Forelimb muscle (tissue), 1 donor: ENCODE measurements at regions not wholly inside any gene's neighbourhood (a gene's known extent, or its start where the extent isn't known, plus 50 kb on each side); places are given as distances from the start of the nearest gene placed in this dataset.
"Not testable (repeated sequence)": the region's sequence is repeated elsewhere in the genome, so short reads cannot be mapped to it uniquely, and the experiment has no call there.

ENCODE experiments used
- DNase-seq: peaks from one replicate; pipeline ENCODE4 v3.0.0-alpha.2; 2013; ENCODE audit warnings: low read depth

DNA sequence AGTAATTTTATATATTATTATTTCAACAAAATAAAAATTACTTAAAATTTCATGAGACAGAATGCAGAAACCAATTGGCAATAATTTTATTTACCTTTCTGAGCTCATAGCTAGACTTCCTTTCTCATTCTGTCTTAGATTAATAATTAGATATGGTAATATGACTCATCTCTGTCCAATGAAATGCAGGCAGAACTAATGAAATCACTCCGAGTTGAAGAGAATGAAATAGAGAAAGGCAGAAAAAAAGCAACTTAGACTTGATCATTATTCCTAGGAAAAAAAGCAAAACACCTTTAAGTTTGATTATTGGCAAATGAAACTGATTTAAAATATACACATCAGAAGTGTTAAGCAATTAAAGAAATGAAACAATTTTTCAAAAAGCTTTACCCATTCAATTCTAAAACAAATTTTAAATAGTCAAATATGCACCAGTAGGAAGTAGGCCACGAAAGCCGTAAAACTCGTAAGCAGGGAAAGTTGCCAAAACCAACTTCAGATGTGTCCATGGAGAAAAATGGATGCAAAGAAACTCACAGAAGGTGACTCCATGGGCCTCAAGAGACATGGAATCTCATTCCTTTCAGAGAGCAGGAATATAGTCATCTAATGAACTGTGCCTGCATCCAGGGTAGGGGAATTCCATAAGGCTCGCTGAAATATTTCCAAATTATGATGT is 293.8 kb upstream of the RGS17 start:
- DNase-seq, result no peak

DNA sequence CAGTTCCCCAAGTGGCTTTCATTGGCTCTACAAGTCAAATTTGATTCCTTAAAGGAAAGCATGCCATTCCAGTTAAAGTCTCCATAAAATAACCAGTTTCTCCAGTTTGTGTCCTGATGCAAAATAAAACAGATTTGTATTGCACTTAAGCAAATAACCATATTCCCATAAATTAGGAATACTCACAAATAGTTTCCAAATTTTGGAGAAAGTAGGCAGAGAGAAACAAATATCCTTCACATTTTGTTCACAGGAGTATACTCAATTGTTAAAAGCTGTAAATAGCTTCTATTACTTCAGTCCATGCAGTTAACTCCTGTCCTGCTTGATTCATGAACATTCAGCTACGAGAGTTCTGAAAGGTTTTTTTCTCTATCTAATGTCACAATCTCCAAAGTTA is 281.4 kb upstream of the RGS17 start:
- DNase-seq, result no peak

DNA sequence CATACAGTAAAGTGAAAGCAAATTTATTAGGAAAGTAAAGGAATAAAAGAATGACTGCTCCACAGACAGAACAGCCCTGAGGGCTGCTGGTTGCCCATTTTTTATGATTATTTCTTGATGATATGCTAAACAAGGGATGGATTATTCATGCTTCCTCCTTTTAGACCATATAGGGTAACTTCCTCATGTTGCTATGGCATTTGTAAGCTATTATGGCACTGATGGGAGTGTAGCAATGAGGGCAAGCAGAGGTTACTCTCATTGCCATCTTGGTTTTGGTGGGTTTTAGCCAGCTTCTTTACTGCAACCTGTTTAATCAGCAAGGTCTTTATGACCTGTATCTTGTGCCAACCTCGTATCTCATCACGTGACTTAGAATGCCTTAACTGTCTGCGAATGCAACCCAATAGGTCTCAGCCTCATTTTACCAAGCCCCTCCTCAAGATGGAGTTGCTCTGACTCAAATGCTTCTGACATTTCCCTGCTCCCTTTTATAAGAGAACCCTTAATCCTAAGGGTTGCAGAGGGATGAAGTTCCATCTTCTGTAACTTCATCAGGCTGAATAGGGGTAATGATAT is 280.1 kb upstream of the RGS17 start:
- DNase-seq, result no peak

DNA sequence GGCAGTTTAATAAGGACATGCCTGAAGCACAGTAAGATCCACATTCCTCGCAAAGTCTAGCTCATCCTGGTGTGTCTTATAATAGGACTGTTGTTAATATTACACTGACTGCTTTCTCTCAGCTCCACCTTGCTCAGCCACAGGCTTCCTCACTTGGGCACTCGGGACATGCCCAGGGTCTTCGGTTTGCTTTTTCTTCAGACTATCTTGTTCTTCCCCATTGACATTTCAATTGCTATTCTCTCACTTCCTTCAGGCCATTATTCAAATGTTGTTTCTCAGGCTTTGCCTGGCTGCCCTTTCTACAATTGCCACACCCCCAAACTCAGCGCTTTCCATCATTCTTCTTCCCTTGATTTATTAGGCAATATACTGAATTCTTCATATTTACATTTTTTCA is 274.8 kb upstream of the RGS17 start:
- no peak for DNase-seq

DNA sequence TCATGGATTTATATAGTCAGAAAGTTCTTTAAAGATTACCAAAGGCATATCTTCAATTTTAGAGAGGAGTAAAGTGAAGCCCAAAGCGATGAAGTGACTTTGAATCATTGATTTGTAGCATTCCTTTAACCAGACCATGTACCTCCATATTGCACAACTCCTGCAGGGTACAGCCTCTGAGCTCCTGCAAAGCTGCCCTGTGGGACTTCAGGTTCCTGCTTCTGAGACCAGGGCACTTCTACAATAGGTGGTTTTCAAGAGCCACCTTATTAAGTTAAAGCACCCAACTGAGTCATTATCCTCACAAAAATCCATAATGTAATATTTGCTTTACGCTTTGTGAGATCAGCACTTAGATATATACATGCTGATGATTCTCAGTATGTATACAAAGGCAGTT is 270.7 kb upstream of the RGS17 start:
- DNase-seq, result no peak

DNA sequence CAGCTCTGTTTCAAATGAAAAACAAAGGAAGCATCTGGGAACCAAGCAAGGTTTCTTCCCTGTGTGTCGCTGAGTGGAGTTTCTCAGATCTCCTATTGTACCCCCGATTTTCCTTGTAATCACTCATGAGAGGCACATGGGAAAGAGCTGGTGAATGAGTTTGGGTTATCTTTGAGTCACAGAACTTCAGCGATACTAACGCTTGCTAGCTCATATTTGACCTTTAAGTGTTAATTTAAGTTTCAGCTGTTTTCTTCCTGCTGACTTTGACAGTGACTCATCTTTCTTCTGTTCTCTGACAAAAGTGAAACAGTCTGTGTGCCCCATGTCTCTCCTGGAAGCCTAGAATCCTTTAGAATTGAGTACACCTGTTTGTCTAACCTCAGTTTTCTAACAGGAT is 261.1 kb upstream of the RGS17 start:
- DNase-seq, result no peak

DNA sequence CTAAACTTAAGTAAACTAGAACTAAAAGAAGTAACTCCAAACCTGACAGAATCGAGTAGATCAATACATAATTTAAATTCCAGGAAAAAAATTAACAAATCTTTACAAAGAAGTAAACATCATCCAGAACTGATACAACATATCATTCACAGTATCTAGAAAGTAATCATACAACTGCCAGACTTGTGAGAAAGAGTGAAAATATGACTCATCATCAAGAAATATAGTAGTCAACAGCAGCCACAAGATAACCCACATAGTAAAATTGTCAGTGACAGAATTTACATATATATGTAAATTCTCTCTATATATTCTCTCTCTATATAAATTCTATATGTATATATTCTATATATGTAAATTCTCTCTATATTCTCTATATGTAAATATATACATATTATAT is 242.8 kb upstream of the RGS17 start:
- DNase-seq, result no peak

DNA sequence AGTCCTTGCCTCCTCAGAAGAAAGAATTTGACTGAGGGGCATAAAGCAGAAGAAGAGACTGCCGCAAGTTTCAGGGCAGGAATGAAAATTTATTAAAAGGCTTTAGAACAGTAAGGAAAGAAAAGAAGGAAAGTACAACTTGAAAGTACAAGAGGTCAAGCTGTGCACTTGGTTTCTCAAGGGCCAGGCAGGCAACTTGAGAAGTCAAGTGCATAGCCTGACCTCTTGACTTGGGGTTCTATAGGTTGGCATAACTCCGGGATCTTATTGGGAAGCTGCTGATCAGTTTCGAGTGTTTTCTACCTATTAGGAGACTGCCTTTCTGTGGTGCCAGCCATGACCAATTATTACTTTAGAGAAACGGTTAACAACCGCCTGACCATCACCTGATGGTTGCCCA is 237.0 kb upstream of the RGS17 start:
- DNase-seq, result no peak

DNA sequence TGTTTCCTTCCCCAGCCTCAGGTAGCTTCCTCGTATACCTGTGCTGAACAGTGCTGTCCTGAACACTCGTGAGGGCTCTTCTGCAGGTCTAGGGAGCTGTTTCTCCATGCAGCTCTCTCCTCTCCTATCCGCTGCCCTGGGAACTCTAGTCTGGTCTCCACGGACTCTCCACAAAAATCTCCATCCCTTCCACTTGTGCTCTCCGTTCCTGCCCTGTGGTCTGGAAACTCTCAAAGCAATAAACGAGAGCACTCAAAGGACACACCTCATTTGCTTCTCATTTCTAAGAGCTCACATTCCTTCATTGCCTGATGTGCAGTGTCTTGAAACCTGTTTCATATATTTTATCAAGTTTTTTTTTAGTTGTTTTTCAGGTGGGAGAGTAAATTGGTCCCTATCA is 235.9 kb upstream of the RGS17 start:
- no peak for DNase-seq

DNA sequence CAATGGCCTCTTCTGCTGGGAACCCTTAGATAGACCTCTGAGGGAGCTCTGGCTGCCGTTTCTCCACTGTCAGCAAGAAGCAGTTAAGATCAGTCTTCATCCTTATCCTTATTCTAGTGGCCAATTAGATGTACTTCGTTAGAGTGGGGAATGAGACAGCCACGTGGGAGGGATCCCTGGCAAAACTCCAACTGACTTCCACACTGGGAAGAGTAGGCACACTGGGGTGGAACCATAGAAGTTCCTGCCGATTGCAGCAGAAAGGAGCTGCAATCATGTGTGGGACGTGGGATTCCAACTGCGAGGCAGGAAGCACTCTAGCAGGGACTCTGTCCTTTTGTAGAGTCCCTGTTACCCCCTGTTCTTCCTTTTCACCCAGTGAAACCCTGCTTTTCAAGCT is 226.3 kb upstream of the RGS17 start:
- DNase-seq, result no peak

DNA sequence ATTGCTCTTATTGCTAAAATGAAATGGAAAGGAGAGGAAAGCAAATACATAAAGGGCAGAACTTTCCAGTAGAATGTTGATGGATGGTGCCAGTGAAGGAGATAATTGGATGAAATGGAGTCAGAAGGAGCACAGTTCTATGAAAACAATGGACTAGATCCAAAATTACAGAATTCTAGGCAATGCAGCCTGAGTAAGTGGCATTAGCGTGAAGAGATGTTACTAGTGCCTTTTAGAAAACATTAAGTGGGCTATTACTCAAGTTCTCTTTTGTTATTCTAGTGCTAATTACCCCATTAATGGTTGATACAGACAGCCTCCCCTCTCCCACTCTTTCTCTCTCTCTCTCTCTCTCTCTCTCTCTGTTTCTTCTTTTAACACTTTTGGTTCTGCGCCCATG is 209.5 kb upstream of the RGS17 start:
- no peak for DNase-seq

DNA sequence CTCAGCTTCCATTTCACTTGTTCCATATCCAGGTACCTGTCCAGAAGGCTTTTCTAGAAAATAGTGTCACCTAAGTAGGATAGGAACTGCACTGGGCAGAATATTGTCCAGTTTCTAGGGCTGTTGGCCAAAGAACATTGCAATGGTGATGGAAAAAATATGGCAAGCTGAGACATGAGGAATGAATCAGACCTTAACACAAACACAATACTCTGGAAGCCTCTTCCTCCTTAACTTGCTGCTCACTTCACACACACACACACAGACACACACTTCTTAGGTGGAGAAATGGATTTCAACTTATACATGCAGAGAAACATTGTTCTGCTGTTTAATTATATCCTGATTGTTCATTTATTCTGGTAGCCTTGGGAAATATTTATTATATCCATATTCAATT is 203.0 kb upstream of the RGS17 start:
- DNase-seq, result no peak

DNA sequence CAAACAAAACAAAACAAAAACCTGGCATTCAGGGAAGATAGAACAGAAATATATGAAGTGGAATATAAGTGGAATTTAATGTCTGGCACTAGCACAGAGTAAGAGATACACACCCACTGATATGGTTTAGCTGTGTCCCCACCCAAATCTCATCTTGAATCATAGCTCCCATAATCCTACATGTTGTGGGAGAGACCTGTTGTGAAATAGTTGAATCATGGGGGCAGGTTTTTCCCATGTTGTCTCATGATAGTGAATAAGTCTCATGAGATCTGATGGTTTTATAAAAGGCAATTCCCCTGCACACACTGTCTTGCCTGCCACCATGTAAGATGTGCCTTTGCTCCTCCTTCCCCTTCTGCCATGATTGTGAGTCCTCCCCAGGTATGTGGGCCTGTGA is 200.1 kb upstream of the RGS17 start:
- DNase-seq, result not testable (repeated sequence)

DNA sequence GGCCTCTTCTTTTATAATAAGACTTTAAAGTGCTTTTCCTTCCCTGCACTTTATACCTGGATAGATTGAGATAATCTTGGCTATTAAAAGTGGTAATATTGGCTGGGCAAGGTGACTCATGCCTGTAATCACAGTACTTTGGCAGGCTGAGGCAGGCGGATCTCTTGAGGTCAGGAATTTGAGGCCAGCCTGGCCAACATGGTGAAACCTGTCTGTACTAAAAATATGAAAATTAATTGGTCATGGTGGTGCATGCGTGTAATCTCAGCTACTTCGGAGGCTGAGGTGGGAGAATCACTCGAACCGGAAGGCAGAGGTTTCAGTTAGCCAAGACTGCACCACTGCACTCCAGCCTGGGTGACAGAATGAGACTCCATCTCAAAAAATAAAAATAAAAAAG is 197.1 kb upstream of the RGS17 start:
- no peak for DNase-seq

DNA sequence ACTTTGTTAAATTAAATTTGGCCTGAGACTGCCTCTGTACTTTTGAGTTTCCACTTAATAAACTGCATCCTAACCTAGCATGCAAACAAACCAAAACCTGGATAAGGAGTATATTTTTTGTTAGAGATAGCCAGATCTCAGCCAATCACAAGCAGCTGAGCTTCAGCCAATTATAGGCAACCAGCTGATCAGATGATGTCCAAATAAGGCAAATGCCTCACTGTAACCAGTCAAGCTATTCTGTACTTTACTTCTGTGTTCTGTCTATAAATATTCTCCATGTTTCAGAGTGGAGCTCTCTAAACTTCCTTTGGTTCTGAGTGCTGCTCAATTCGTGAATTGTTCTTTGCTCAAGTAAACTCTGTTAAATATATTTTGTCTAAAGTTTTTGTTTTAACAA is 194.6 kb upstream of the RGS17 start:
- DNase-seq, result no peak

DNA sequence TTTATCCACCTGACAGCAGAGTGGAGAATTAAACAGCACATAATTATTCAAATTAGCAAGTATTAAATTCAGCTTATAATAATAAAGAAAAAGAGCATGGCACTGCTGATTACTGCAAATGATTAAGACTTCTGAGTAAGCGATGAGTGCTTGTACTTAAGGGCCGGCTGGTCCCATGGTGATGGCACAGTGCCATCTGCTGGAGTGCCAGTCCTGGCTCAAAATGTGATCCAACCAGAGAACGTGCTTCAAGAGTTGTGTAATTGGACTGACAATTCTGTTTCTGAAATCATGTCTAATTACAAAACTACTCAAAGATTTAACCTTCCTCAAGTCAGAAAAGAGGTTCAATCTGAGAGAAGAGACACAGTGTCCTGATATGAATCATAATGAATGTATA is 181.6 kb upstream of the RGS17 start:
- no peak for DNase-seq

DNA sequence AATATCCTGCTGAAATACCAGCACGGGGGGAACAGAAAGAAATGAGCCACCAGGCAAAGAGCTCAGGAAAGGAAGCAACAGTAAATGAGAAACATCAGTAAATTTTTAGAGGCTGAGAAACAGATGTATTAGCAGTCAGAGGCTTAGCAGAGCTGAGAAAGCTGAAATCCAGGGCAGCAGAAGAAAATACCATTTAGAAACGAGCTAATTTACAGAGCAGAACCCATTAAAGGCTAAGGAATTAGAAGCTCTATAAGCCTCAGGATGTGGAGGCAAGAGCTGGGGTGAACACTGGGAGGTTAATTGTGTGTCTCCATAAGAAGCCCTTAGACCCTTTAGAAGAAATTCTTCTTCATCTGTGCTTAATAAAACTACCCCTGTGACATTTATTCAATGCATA is 178.6 kb upstream of the RGS17 start:
- DNase-seq, result no peak

DNA sequence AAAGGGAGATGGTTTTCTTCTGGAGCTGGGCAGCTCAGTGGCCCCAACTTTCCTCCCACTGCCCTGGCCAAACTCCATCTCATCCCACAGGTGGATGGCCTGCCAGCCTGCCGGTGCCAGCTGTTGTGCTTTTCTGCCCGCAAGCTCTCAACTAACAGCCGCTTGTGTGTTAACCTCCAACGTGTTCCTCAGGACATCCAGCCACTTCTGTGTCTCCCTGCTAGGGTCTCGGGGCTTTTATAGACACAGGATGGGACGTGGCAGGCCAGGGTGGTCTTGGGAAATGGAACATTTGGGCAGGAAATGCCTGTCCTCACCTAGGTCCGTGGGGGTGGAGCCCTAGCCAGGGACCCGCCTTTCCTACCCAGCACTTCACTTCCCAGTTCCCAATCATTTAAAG is 171.1 kb upstream of the RGS17 start:
- no peak for DNase-seq

DNA sequence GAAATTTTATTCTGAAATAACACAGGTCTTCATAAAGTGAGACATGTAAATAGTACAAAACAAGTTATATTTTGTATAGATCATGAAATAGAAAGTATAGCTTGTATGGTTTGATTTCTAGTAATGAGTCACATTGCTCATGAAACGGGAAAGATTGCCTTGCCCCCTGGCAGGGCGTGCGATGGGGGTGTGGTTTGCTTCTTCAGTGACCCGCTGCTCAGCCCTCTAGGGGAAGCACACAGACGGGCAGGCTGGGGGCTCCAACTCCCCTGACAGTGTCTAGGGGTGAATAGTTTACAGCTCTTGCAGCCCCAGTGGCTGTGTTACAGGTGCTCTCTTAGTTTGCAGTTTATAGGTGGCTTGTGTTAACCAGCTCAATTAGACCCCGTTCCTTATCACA is 170.5 kb upstream of the RGS17 start:
- no peak for DNase-seq

DNA sequence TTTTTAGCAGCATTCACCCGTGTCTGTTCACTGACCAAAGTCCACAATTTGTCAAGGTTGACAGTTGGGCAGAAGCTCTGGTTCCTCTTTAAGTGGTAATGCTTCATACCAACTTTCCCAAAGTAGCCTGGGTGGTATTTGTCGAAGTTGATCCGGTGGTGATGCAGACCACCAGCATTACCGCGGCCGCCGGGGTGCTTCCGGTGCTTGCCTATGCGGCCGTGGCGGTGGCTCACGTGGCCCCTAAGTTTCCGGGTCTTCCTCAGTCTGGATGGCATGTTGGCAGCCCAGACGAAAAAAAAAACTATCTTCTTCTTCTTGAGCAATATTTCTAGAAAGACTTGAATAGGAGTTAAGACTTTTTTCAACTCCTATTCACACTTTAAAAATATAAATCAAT is 151.4 kb upstream of the RGS17 start:
- DNase-seq, result not testable (repeated sequence)

DNA sequence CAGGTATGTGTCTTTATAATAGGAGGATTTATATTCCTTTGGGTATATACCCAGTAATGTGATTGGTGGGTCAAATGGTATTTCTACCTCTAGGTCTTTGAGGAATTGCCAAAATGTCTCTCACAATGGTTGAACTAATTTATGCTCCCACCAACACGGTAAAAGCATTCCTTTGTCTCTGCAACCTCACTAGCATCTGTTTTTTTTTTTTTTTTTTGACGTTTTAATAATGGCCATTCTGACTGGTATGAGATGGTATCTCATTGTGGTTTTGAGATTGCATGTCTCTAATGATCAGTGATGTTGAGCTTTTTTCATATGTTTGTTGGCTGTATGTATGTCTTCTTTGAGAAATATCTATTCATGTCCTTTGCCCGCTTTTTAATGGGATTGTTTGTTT is 144.9 kb upstream of the RGS17 start:
- DNase-seq, result no peak

DNA sequence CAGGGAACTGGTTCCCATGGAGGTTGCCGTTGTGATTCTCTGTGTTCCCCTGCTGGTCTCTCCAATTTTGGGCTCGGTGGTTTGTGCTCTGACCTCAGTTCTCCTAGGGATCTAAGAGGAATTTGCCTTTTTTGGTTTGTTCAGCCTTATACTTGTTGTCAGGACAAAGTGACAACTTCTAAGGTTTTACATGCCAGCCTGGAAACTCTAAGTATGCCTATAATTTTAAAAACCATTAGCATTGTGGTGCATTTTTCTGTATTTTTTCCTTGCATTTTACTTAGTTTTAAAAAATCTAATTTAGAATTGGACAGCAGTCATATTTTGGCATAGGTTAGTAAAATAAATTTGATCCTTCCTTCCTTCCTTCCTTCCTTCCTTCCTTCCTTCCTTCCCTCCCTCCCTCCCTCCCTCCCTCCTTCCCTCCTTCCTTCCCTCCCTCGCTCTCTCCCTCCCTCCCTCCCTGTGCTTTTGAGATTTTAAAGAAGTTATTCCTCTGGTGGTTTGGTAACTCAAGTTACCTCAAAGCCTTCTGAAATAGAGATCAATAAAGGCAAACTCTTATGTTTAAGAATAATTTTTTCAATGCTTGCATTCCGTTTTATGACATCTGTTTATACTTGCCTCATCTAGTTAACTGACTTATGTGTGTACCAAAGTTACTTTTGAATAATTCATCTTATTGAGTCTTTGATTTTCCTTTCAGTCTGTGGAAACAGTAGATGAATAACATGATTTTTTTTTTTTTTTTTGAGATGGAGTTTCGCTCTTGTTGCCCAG is 141.3 kb upstream of the RGS17 start:
- no peak for DNase-seq

DNA sequence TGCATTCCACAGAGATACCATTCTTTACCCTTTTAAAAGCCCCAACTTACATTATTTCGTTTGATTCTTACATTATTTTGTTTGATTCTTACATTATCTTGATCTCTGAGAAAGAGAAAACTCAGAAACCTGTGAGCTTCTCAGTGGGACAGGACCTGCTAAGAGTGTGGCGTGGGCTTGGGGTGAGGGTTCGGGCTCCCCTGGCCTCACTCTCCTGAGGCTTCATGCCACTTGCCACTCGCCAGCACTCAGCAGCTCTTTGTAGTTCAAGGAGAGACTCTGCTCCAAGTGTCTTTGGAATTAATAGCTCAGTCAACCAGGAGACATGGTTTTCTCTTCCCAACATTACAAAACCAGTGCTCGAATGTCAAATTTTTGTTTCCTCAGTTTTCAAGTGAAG is 132.4 kb upstream of the RGS17 start:
- no peak for DNase-seq
